GM21825 (cell line): ENCODE measurements at regions not wholly inside any gene's neighbourhood (a gene's known extent, or its start where the extent isn't known, plus 50 kb on each side); places are given as distances from the start of the nearest gene placed in this dataset.
A peak's percentile ranks its signal among the peaks of the same experiment; 100 is the strongest.
"Not testable (repeated sequence)": the region's sequence is repeated elsewhere in the genome, so short reads cannot be mapped to it uniquely, and the experiment has no call there.

Experiments
- ATAC-seq: cut with Tn5 transposase; IDR thresholded peaks from one replicate; pipeline ENCODE4 v1.9.1; 2021; ENCODE audit warnings: mild to moderate bottlenecking, moderate library complexity; ENCODE audit not compliant: unreplicated experiment

DNA sequence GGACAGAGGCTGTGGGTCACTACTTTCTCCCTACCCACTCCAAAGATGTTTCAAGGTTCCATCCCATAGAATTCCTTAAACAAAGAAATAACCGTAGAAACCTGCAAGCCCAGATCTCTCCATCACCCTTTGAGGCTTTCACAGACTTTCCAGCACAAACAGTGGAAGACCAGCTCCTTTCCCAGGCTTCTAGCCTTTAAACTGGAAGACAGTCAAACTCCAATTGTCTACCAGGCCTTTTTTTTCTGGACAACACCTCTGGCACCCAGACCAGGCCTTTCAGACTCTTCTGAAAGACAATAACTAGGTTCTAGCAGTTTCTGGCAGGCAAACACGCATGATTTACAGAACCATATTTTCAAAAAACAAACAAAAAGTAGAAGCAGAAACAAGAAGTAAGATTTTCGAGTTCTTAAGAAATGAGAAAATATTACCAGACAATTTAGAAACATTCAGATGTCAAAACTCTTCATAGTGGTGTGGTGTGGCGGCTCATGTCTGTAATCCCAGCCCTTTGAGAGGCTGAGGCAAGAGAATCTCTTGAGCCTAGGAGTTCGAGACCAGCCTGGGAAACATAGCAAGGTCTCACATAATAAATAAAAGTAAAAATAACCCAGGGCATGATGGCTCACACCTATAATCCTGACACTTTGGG lies 73.0 kb upstream of the EPCAM start:
- no peak for ATAC-seq

- ATAC-seq, result no peak
These were observed 73.8 kb upstream of the EPCAM start for GRCh38 chr2:47295131-47295980.

DNA sequence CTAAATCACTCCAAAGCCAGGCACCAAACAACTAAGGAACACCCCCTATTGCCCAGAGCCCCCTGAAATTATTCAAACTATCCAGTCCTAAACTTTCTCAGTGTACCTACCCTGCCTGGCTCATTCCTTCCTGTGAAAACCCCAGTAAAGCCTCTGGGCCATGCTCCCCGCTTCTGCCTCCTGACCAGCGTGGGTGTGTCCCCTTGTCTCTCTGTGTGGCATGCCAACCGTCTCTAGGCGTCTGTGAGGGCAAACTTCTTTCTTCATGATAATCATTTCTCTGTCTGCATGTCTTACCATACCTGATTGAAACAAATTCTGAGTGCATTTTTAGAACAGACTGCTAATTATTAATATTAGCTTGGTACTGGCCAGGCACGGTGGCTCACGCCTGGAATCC lies 75.1 kb upstream of the EPCAM start:
- ATAC-seq, result no peak

DNA sequence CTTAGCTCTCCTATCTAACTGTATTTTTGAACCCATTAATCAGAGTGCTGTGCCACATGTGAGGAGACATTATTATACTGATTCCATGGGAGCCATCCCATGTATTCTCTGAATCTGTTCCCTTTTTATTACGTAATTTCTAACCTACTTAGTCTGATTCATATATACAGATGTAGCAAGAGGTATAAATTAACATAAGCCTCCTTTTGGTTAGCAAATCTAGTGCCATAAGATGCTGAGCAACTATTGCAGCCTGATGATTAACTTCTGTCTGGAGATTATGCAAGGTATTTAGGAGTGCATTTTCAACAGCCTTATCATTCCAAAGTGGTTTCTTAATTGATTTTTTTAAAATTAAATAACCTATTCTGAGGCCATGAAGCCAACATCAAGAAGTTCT lies 80.2 kb upstream of the EPCAM start:
- ATAC-seq, result no peak

- no peak for ATAC-seq
These were observed 85.5 kb upstream of the EPCAM start for GRCh38 chr2:47283659-47284058.

GRCh38 chr2:47282621-47283272 lies 86.4 kb upstream of the EPCAM start:
- ATAC-seq, result no peak

DNA sequence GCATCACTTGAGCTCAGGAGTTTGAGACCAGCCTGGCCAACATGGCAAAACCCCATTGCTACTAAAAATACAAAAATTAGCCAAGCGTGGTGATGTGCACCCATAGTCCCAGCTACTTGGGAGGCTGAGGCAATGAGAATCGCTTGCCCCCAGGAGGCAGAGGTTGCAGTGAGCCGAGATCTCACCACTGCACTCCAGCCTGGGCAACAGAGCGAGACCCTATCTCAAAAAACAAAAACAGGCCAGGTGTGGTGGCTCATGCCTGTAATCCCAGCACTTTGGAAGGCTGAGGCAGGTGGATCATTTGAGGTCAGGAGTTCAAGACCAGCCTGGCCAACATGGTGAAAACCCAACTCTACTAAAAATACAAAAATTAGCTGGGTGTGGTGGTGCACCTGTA lies 89.6 kb upstream of the EPCAM start:
- ATAC-seq, result not testable (repeated sequence)

- ATAC-seq, result no peak
These were observed 91.1 kb upstream of the EPCAM start for GRCh38 chr2:47277987-47278386.

DNA sequence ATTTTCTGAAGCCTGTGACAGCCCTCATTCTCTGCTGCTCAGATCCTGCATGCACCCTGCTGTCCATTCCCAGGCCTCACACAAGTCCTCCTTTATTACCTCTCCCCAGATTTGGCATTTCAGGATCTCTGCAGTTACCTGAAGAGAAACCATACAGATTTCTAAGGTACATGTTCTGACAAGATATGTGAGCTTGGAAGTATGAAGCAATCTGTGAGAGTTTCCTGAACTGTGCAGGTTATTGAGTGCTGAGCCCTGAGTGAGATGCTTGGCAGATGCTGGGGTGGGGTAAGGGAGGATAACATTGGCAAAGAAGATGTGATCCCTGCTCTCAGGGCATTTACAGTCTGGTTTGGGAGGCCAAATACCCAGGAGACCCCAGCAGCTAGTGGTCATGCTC lies 91.9 kb upstream of the EPCAM start:
- no peak for ATAC-seq

DNA sequence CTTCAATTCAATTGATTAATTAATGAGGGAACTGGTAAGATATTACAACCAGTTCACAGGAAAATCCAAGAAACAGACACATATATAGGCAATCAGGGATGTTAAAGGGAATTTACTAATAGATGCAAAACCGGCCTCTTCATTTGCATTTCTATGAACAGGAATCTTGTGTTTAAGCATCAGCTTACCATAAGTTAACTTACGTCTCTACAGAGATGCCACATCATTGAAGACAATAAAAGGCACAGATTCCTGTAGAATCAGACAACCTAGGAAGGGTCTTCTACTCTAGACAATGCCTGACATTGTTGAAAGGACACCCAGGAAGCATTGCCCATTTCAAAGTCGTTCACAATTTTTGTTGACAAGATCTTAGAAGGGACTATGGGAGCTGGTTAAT lies 93.0 kb upstream of the EPCAM start:
- ATAC-seq, result no peak

GRCh38 chr2:47274054-47274782 lies 94.9 kb upstream of the EPCAM start:
- ATAC-seq, result no peak

DNA sequence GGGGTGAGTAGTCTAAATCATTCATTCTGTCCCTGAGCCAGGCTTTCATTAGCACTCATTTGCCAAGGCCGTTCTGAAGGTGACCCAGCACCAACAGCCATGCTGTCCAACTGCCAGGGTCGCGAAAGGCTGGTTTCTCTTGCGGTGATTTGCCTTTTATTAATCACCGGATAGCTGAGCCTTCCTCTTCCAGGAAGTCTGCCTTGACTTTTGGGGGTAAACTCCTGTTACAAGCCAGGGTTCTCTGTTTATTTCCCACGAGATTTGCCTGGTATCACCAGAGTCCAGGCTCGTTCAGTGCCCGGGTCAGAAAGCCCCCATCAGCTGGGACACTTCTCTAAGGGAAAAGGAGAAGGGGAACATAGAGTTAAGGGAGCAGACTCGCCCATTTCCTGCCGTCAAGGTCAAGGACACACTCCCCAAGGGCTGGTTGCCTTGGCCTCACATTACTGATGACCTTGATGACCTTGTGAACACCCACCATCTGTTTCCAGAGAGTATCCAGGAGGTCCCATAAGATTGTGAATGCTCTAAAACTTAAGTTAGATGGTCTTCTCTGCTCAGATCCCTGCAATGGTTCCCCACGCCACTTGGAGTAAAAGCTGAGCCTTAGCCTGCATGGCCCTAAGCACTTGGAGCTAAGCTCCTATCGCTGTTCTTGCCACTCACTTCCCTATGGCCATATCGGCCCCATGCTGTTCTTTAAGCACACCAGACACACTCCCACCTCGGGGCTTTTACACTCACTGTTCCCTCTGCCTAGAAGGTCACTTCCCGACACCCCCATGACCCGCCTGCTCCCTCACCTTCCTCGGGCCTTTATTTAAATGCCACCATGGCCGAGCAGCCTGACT lies 96.0 kb upstream of the EPCAM start:
- ATAC-seq, result no peak

DNA sequence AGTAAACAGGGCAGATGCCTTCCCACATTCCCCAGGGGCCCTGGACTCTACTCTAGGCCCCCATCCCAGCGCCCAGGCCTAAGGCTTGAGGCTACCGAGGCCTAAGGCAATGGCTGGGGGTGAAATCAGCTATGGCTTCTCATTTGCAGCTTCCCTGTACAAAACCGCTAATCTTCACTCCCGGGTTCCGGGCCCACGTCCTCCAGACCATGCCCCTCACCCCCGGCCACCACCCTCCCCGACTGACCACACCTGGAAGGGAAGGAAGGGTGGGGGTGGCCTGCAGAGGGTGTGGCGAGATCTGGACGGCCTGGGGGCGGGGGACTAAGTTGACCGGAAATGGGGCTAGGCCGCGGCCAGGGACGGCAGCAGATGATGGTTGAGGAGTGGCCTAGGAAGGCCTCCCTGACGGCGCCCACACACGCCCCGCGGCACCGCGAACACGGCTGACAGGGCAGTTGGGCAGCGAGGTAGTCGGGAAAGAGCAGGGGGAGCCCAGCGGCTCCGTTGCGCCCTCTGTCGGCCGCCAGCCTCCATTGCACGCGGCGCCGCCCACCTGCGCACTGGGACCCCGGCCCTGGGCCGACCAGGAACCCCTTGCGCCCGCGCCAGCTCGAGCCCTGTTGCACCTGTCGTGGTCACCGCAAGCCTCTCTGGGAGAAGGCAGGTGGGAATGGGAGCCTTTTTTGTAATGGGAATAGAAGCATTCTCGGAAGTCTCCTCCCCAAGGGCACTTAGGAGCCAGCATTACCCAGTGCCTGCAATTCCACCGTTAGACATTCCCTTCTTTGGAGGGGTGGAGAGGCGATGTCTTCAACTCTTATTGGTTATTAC lies 95.9 kb upstream of the CALM2 start:
- peak; percentile 87 for ATAC-seq

DNA sequence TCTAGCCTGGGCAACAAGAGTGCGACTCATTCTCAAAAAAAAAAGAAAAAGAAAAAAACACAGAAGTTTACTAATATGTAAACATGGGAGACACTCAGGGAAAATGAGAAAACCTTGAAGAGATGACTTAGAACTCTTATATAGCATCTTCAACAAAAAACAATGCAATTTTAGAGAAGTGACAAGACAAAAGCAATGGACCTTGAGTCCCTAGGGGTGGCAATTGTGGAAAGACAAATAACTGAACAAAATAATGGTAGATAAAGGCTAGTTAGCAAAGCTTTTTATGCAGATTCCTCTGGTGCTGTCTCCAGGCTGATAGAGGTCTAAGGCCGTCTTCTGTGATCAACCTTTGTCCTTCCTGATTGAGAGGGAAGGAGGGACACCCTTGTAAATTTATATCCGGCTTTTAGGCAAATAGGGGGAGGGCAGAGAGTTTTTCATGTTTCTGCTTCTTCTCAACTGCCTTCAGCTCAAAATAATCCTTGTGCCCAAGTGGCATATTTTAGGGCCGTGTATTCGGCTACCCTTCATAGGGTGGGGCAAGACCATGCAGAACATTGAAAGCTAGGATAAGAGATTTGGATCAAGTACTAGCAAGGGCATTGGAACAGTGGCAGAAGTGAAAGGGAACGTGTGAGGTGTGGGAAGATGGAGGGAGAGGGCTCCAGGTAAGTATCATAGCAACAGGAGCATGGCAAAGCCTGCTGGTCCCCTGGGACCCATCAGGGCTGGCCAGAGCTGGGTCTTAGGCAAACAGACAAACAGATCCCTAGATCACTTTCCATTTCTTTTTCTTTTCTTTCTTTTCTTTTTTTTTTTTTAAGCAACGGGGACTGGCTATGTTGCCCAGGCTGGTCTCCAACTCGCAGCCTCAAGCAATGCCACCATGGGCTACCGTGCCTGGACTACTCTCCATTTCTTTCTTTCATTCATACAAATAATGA lies 95.0 kb upstream of the CALM2 start:
- no peak for ATAC-seq

GRCh38 chr2:47270421-47270820 lies 94.1 kb upstream of the CALM2 start:
- ATAC-seq, result no peak

- ATAC-seq, result no peak
These were observed 93.3 kb upstream of the CALM2 start for GRCh38 chr2:47269316-47270232.

GRCh38 chr2:47267711-47268086 lies 91.4 kb upstream of the CALM2 start:
- no peak for ATAC-seq
